GM11168 (cell line): ENCODE measurements at regions not wholly inside any gene's neighbourhood (a gene's known extent, or its start where the extent isn't known, plus 50 kb on each side); places are given as distances from the start of the nearest gene placed in this dataset.
"Not testable (repeated sequence)": the region's sequence is repeated elsewhere in the genome, so short reads cannot be mapped to it uniquely, and the experiment has no call there.

Experiments used
- in situ Hi-C: fragments of 300-500 bp; cut with MboI; formaldehyde crosslinking; loops from one replicate; pipeline ENCODE4 v1.12.0; 2022; ENCODE audit warnings: low sequenced_read_pairs; ENCODE audit not compliant: unreplicated experiment

DNA sequence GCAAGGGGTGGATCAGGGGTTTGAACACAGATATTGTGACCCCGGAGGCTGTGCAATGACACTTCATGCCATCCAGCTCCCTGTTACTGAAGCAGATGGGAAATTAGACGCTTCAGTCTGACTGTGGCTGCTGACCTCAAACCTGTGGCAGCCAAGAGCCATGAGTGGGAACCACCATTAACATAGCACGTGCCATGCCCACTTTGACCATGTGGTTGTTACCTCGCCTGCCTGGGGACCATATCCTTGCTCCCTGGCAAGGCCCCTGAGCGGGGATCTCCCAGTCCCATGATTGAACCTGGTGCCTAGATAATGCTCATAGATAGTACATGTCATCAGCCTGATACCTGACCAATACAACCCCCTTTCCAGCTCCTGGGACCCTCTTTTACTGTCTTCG lies 68.9 kb downstream of the CYP26B1 start:
- in situ Hi-C loops: no loop called here

DNA sequence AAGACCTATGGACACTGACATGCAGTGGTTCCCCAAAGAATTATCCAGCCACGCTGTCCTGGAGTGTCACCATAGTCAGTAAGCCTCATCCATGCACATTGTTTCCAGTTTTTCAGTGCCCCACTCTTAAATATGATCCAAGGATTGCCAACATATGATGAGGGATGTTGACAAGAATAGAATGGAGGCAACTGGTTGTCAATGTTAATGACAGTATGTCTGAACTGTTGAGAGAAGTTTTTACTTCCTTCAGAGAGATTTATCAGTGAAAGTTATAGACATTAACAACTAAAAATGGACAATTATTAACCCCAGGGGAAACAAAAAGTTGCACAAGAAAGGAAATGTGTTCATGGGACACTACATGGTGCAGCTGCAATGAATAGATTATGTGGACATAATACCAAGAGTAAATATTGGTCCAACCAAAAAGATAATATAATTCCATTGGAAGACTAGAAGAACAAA lies 69.9 kb downstream of the CYP26B1 start:
- in situ Hi-C loops: no loop called here

DNA sequence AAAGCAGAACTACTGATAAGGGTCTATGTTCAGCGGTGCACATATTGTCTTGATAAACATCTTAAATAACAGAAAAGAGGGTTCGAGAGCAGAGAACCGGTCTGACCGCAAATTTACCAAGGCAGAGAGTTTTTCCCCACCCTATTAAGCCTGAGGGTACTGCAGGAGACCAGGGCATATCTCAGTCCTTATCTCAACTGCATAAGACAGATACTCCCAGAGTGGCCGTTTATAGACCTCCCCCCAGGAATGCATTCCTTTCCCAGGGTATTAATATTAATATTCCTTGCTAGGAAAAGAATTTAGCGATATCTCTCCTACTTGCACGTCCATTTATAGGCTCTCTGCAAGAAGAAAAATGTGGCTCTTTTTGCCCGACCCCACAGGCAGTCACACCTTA lies 74.3 kb downstream of the CYP26B1 start:
- in situ Hi-C loops: not testable (repeated sequence)

DNA sequence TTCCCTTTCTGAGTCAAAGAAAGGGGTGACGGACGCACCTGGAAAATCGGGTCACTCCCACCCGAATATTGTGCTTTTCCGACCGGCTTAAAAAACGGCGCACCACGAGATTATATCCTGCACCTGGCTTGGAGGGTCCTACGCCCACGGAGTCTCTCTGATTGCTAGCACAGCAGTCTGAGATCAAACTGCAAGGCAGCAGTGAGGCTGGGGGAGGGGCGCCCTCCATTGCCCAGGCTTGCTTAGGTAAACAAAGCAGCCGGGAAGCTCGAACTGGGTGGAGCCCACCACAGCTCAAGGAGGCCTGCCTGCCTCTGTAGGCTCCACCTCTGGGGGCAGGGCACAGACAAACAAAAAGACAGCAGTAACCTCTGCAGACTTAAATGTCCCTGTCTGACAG lies 83.5 kb downstream of the CYP26B1 start:
- in situ Hi-C loops: not testable (repeated sequence)

DNA sequence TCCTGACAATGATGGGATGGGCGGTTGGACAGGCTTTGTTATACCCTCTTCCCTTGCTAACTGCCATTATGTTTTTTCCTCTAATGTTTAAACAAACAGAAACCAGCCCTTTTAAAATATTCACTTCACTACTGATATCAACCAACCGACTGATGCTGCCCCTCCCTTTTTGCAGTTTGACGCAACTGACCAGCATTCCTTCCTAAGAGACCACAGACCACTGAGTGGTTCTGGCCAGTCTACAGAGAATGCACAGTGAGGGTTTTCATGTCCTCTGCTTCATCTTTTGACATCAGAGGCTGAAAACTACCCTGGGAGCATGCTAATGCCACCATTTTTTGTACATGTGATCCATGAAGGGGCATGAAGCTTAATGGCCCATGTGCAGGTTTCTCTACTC lies 85.3 kb downstream of the CYP26B1 start:
- in situ Hi-C loops: no loop called here

DNA sequence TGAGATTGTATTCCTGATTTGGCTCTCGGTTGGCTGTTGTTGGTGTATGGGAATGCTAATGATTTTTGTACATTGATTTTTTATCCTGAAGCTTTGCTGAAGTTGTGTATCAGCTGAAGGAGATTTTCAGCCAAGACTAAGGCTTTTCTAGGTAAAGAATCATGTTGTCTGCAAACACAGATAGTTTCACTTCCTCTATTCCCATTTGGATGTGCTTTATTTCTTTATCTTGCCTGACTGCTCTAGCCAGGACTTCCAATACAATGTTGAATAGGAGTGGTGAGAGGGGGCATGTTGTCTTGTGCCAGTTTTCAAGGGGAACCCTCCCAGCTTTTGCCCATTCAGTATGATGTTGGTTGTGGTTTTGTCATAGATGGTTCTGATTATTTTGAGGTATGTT lies 90.4 kb downstream of the CYP26B1 start:
- in situ Hi-C loops: no loop called here

DNA sequence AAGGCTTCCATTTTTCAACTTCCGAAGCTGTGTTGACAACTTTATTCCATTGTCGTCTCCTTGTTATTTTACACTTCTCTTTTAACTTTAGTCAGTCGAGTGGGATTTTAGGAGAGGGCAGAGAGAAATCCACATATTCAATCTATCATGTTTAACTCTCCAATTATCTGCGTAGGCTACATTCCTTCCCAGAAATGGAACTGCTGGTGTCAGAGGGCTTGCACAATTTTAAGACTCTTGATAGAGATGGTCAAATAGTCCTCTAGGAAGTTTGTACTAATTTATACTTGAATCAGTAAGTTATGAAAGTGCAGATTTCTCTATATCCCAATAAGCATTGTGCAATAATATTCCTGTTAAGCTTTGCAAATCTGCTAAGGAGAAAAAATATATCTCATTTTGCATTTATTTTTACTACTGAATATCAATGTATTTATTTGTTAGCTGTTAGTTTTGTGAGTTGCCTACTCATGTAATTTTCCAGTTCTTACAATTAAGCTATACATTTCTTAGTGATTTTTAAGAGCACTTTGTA lies 95.6 kb downstream of the CYP26B1 start:
- in situ Hi-C loops: no loop called here

DNA sequence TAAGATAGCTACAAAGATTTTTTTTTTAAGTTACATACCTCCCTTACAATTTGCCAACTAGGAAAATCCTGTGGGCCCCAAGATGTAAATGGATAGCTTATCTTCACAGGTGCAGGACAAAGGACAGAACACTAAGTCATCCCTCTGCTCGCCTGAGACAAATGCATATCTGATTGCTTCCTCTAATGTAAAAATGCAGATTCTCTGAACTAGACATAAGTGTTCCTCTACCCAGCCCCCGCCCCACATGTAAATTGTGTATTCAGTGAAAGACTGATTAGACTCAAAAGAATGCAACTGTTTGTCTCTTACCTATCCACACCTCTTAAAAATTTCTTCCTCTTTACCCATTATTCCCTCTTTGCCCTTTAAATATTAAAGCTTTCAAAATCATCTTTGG lies 96.5 kb downstream of the CYP26B1 start:
- in situ Hi-C loops: no loop called here

DNA sequence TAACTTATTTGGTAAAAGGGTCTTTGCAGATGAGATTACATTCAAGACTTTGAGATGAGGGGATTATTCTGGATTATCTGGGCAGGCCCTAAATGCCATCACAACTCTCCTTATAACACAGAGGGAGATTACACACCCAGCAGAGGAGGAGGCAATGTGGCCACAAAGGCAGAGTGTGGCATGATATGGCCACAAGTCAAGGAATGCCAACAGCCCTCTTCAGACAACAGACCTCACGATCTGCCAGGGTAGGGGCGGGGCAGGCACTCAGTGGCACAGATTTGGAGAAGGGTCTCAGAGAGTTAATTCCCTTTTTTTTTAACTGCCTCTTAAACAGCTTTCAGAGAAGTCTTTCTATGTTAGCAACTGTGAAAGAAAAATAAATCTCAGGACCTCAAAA lies 96.9 kb downstream of the CYP26B1 start:
- in situ Hi-C loops: no loop called here

DNA sequence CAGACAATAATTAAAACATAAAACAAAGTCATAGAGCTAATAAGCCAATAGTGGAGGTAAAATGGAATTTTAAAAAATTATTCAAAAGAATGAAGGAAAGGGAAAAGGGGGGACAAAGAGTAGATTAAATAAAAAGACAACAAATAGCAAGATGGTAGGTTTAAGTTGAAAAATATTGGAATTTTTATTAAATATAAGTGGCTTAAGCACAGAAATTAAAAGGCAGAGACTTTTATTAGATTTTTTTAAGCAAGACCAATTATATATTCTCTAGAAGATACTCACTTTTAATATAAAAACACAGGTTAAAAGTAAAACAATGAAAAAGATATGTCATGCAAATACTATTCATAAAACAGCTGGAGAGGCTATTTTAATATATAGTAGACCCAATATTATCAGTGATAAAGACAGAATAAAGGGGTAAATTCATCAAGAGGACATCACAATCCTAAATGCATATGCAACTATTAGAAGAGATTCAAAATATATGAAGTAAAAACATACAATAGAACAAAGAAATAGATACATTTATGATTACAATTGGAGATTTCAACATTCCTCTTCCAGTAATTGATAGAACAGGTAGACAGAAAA lies 98.7 kb downstream of the CYP26B1 start:
- in situ Hi-C loops: no loop called here

DNA sequence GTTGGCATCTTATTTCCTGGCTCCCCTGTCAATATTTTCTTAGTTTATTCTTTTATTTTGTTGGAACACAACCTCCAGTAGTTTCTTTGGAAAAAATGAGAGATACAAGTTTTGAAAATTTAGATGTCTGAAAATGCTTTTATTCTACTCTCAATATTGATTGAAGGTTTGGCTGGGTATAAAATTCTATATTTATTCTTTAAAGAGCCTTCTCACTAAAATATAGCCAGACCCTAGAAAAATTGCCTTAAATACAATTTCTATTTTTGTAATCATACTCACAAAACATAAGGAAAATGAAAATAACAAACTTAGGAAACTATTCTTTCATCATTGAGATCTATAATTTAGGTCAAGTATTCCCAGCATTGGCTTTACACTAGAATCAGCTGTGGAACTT lies 103.7 kb downstream of the CYP26B1 start:
- in situ Hi-C loops: no loop called here

DNA sequence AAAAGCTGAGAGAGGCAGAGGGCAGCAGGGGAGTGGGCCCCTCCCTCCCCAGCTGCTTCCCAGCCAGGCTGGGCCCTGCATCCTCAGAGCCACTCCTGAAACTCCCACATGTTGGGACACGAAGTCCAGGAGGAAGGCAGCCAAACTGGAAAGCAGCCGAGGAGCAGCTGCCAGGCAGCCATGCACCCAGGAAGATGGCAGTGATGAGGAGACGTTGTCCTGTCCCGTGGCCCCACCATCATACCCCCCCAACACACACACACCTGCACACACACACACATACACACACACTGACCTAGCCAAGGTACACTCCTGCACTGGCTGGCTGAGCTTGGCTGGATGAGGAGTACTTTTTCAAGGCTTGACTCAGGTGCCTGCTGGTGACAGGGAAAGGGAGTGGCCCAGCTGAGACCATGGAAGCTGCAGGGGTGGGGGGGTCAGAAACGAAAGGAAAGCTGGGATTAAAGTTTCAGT lies 106.0 kb downstream of the CYP26B1 start:
- in situ Hi-C loops: no loop called here

DNA sequence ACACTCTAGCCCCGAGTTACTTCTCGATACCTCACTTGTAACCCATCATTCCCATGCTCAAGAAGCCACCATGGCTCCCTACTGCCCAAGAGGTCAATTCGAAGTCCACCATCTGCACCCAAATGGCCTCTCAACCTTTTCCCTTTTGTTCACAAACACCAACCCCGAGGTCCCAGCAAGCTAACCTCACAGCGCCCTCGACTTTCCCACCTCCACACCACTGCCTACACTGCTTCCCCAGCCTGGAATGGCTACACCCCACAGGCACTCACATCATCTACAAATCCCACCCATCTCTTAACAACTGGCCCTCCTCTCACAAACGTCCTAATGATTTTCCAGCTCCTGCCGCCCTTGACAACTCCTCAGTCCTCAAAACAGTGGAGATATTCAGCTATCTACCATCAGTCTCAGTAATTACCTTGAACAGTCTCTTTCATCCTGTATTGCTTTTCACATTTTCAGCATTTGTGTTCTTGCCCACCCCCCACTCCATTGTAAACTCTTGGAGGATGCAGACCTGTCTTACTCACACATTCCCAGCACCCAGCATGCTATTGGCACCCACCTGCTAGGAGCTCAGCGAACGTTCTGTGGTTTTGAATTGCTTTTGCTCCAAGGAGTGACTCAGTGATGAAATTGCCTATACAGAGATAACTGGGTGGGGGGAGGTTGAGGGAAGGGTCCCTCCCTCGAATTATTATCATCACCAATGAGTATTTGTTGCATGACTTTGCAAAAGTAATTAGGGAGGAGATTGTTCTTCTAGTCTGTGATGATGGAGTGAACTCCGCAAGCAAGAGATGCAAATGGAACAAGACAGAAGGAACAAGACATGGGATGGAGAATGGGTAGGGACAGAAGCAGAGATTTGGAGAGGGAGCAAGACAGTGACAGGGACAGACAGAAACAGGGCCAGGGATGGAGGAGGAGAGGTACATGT lies 106.8 kb downstream of the CYP26B1 start:
- in situ Hi-C loops: no loop called here

DNA sequence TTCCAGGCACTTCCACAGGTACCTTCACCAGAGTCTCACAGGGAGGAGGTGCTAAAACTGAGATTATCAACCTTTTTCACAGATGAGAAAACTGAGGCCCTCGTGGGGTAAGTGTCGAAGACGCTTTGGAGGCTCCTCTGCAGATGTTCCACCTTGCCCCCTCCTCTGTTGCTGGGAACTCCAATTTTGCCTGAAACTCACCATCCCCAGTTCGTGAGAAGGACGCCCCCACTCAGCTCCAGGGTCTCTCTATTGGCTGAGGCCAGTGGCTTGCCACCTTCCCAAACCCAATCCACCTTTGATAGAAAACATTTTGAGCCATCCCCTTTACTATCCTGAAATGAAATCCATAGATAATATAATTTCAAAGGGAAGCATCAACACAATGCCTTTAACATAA lies 109.1 kb downstream of the CYP26B1 start:
- in situ Hi-C loops: no loop called here

DNA sequence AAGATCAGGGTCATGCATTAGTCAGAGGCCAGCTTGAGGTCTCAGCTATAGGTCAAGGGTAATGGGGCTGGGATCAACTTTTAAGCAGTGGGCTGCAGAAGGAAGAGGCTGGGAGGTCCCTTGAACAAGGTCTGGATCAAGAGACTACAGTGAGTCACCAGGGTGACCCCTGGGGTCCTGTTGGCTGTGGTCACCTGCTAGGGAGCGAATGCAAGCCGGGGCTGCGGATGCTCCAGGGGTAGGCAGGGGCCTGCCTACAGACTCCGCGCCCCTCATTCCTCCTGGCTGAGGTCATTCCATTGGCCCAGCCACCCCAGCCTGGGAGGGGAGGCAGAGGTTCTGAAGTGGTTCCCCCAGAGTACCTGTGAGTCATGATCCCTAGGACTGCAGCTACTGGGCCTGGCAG lies 110.4 kb downstream of the CYP26B1 start:
- in situ Hi-C loops: no loop called here

DNA sequence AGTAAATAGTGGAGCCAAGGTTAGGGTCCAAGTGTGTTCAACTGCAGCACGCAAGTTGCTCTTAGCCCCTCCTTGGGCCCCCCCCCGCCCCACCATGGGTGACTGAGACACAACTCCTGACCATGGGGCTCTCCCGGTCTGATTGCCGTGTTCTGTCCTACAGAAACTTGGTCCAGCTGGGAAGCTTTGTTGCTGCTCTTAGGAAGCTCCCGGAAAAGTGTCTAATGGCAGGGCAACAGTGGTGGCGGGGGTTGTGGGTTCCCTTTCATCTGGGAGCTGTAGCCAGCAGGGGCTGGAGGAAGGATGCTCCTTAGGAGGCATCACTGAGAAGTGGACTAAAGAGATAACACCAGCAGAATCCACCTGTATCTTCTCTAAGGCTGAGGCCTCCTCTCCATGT lies 111.1 kb downstream of the CYP26B1 start:
- in situ Hi-C loops: no loop called here

DNA sequence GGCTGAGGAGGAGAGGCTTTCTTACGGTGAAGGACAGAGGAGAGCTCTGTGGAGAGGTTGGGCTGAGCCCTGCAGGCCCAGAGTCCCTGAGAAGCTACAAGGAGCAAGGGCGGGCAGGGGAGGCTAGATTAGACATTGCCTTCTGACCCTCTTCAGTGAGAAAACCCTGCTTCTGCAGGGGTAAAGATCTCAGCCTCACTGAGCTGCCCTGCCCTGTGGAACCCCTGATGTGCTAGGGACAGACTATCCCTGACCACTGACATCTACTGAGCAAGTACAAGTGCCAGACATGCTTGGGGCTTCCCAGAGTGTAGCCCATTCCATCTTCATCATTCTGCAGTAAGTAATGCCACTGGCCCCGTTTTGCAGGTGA lies 111.5 kb downstream of the CYP26B1 start:
- in situ Hi-C loops: no loop called here

DNA sequence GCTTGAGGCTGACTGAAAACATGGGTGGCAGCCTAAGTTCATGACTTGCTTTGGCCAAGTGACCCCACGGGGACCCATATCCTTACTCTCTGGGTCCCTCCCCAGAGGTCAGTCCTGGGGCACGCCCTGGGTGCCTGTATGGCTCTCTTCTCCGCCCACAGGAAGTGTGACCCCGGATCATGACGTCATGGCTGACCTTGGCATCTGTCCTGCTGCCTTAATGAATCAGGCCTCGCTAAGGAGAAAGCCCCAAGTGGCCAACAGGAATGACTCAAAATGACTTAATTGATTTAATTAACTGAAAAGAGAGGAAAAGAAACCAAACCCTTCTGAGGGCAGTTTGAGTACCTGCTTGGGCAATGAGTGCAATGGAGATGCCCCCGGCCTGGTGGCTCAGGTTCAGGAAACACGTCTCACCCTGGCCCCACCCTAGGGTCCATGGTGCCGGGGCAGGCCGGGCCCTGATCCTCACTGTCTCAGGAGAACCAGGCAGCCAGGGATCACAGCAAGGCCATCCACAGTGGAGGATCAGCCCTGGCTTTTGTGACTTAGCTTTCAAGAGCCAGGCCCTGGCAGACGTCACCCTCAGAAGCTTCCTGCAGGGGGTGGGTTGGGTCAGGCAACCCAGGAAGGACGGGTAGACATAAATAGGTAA lies 112.0 kb downstream of the CYP26B1 start:
- in situ Hi-C loops: no loop called here

DNA sequence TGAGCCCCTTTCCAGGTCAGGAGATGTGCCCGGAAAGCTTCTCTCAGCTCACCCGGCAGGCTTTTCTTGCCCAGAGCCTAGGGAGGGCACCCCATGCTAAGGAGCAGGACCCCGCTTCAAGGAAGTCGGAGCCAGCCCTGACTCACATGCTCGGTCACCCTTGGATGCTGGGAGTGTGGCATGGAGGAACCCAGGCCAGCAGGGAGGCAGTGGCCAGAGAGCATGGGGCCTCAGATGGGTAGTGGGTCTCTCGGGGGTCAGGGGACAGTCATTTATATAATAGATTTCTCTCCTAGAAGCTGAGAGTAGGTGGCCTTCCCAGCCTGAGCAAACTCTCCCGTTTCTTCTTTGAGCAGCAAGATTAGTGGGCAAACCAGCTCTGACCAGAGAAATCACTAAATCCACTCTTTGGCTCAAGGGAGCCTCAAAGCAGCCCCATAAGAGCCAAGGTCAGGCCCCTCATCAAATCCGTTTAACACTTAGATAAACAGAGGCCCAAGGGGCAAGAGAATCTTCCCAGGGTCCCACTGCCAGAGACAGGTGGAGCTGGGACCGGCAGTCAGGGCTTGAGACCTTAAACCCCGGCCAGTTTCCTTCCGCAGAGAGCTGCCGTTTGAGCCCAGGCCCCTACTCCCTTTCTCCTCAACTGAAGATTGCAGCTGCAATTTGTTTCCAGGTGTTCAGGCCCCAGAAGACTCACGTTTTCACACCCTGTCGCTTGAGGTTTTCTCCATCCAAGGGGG lies 113.1 kb downstream of the CYP26B1 start:
- in situ Hi-C loops: no loop called here

DNA sequence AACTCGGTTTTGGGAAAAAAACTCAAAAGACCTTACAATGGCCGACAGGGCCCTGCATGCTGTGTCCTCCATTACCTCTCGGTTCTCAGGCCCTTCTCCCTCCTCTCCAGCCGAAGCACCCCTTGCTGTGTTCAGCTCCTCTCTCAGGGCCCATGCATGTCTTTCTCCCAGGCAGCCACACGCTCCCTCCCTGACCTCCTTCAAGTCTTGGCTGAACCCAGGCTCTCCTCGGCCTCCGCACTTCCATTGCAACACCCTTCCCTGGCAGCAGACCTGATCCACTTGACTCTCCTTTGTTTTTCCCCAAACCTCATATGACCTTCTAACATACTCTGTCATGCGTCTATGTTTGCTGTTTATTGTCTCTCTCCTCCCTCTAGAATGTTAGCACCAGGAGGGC lies 114.0 kb downstream of the CYP26B1 start:
- in situ Hi-C loops: no loop called here
